Left lung (tissue), 4 donors: ENCODE measurements at regions not wholly inside any gene's neighbourhood (a gene's known extent, or its start where the extent isn't known, plus 50 kb on each side); places are given as distances from the start of the nearest gene placed in this dataset.
"Not testable (repeated sequence)": the region's sequence is repeated elsewhere in the genome, so short reads cannot be mapped to it uniquely, and the experiment has no call there.

Experiments
- ATAC-seq: fragments of 200-7000 bp; cut with Tn5 transposase; one replicate; pipeline ENCODE4 v1.9.1; 2020; ENCODE audit warnings: moderate library complexity
- DNase-seq, 4 donors: peaks; one replicate each; pipeline ENCODE4 v3.0.0-alpha.2; 2013 to 2020
- H3K27ac ChIP-seq, 2 donors: fragments of 200-600 bp; sonication (generic) in 1 of 2; one replicate each; pipeline versions ENCODE4 v1.5.0 to v1.8.0; 2020 to 2021
- H3K27me3 ChIP-seq, 2 donors: fragments of 200-600 bp; sonication (generic) in 1 of 2; one replicate each; pipeline versions ENCODE4 v1.5.0 to v1.8.0; 2020 to 2021
- H3K36me3 ChIP-seq, 2 donors: fragments of 200-600 bp; sonication (generic) in 1 of 2; one replicate each; pipeline versions ENCODE4 v1.5.0 to v1.8.0; 2020 to 2021
- H3K4me1 ChIP-seq, 2 donors: fragments of 200-600 bp; one replicate each; pipeline ENCODE4 v1.8.0; 2021
- H3K4me3 ChIP-seq, 2 donors: fragments of 200-600 bp; sonication (generic) in 1 of 2; one replicate each; pipeline versions ENCODE4 v1.5.0 to v1.8.0; 2020 to 2021; ENCODE audit warnings: mild to moderate bottlenecking in 1 of 2
- H3K9me3 ChIP-seq, 2 donors: fragments of 200-600 bp; sonication (generic) in 1 of 2; one replicate each; pipeline versions ENCODE4 v1.5.0 to v1.8.0; 2020 to 2021
- intact Hi-C, 2 donors: fragments of 100-400 bp; cut with DNase I; formaldehyde crosslinking; loops; one replicate each; pipeline versions ENCODE4 v1.11.2 to v1.14.2; 2022
- TF ChIP-seq, protein P1 (sequence below), 2 donors: fragments of 200-600 bp; sonication (generic) in 1 of 2; IDR thresholded peaks; one replicate each; pipeline versions ENCODE4 v1.5.0 to v1.8.0; 2021; ENCODE audit warnings: antibody characterized with exemption in 2 of 2
- donor health status: DM: no; HTN: yes; CAD: no.
- donor health status: DM: no; HTN: no; CAD: no.

DNA sequence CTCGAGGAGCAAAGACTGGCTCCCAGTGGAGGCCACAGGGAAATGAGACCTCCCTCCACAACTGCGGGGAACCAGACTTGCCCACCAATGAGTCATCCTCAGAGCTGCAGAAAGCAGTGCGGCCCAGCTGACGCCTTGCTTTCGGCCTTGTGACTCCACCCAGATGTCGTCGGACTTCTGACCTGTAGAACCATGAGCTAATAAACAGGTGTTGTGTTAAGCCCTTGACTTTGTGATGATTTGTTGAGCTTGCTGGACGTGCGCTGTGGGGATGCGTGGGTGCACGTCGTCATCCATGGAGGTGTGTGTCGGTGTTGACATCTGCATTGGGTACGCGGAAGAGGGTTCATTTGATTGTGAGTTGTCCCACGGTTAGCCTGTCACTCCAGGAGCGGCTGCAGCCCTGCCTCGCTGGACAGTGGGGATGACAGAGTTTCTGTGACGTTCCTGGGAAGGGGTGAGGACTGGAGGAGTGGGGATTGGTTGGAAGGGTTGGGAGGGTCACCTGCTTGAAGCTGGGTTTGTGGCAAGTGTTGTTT is 154.1 kb downstream of the SH3BP4 start:
- DNase-seq: no peak
- H3K36me3 ChIP-seq: no peaks in the 10 kb centered on the region
- TF ChIP-seq, protein P1, sequence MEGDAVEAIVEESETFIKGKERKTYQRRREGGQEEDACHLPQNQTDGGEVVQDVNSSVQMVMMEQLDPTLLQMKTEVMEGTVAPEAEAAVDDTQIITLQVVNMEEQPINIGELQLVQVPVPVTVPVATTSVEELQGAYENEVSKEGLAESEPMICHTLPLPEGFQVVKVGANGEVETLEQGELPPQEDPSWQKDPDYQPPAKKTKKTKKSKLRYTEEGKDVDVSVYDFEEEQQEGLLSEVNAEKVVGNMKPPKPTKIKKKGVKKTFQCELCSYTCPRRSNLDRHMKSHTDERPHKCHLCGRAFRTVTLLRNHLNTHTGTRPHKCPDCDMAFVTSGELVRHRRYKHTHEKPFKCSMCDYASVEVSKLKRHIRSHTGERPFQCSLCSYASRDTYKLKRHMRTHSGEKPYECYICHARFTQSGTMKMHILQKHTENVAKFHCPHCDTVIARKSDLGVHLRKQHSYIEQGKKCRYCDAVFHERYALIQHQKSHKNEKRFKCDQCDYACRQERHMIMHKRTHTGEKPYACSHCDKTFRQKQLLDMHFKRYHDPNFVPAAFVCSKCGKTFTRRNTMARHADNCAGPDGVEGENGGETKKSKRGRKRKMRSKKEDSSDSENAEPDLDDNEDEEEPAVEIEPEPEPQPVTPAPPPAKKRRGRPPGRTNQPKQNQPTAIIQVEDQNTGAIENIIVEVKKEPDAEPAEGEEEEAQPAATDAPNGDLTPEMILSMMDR (IDR thresholded peaks at IDR 0.05): no peak
- no peak overlapping the region for H3K4me3 ChIP-seq
- H3K27me3 ChIP-seq: no peaks in the 10 kb centered on the region
- no peaks in the 10 kb centered on the region for H3K9me3 ChIP-seq
- no peak for ATAC-seq
- H3K4me1 ChIP-seq: no peaks in the 10 kb centered on the region
- no peak overlapping the region for H3K27ac ChIP-seq
- intact Hi-C loops: loop anchor here in 1 of 2 donors (5.0 kb wide), 1 partner anchor 554 kb away; no protein-coding TSS in a partner anchor

GRCh38 chr2:235106874-235107639 is 155.2 kb downstream of the SH3BP4 start:
- H3K36me3 ChIP-seq: no peaks in the 10 kb centered on the region
- DNase-seq: peak in 3 of 4 donors; percentile 48 to 71 (median 59)
- no peak overlapping the region for H3K27ac ChIP-seq
- intact Hi-C loops: loop anchor here in 1 of 2 donors (5.0 kb wide), 1 partner anchor 555 kb away; no protein-coding TSS in a partner anchor
- no peaks in the 10 kb centered on the region for H3K9me3 ChIP-seq
- H3K4me3 ChIP-seq: no peak overlapping the region
- H3K4me1 ChIP-seq: no peaks in the 10 kb centered on the region
- TF ChIP-seq, protein P1 (IDR thresholded peaks at IDR 0.05): peak; percentile 31 to 42
- no peaks in the 10 kb centered on the region for H3K27me3 ChIP-seq
- peak; percentile 80 for ATAC-seq

GRCh38 chr2:235107640-235107951 is 155.8 kb downstream of the SH3BP4 start:
- Histone ChIP-seq H3K27ac (no peak overlapping the region), H3K36me3 (no peaks in the 10 kb centered on the region), H3K27me3 (no peaks in the 10 kb centered on the region), H3K4me1 (no peaks in the 10 kb centered on the region), H3K9me3 (no peaks in the 10 kb centered on the region), H3K4me3 (no peak overlapping the region)
- TF ChIP-seq, protein P1 (IDR thresholded peaks at IDR 0.05): no peak
- DNase-seq: no peak
- intact Hi-C loops: loop anchor here in 1 of 2 donors (5.0 kb wide), 1 partner anchor 555 kb away; no protein-coding TSS in a partner anchor
- no peak for ATAC-seq

- H3K27me3 ChIP-seq, H3K4me1 ChIP-seq, H3K36me3 ChIP-seq, H3K9me3 ChIP-seq, ATAC-seq, H3K4me3 ChIP-seq, H3K27ac ChIP-seq, DNase-seq: not testable (repeated sequence)
- intact Hi-C loops: loop anchor here in 1 of 2 donors (5.0 kb wide), 1 partner anchor 557 kb away; no protein-coding TSS in a partner anchor
These were observed 157.7 kb downstream of the SH3BP4 start for GRCh38 chr2:235109561-235109960.

DNA sequence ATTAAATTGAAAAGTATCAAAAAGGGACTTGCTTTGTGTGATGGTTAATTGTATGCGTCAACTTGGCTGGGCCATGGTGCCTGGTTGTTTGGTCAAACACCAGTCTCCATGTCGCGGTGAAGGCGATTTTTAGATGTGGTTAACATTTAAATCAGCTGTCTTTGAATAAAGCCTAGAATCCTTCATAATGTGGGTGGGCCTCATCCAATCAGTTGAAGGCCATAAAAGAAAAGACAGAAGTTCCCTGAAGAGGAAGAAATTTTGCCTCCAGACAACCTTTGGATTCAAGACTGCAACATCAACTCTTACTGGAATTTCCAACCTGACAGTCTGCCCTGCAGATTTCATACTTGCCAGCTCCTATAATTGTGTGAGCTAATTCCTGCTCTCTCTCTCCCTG is 160.5 kb downstream of the SH3BP4 start:
- intact Hi-C loops: loop anchor here in 1 of 2 donors (10.0 kb wide), 1 partner anchor 558 kb away; no protein-coding TSS in a partner anchor

More for the DNA sequence above, 160.5 kb downstream of the SH3BP4 start:
- no peaks in the 10 kb centered on the region for H3K36me3 ChIP-seq
- TF ChIP-seq, protein P1 (IDR thresholded peaks at IDR 0.05): no peak
- peaks cover 0 to 6% of the 10 kb centered on the region in 2 donors for H3K27me3 ChIP-seq
- H3K9me3 ChIP-seq: no peaks in the 10 kb centered on the region
- no peak for ATAC-seq
- DNase-seq: no peak
- no peak overlapping the region for H3K27ac ChIP-seq
- H3K4me1 ChIP-seq: no peaks in the 10 kb centered on the region
- no peak overlapping the region for H3K4me3 ChIP-seq
